Karpas-422 (cell line): ENCODE measurements at regions not wholly inside any gene's neighbourhood (a gene's known extent, or its start where the extent isn't known, plus 50 kb on each side); places are given as distances from the start of the nearest gene placed in this dataset.

ENCODE experiments used
- DNase-seq: peaks from one replicate; pipeline ENCODE4 v3.0.0-alpha.2; 2015
- H2AFZ ChIP-seq: fragments of 200-600 bp; sonication (generic); 2 replicates; pipeline ENCODE4 v1.6.1; 2014; ENCODE audit warnings: antibody characterized with exemption, low read length, mixed read lengths
- H3K27ac ChIP-seq: fragments of 200-600 bp; sonication (generic); 2 replicates; pipeline ENCODE4 v1.5.1; 2014; ENCODE audit warnings: mild to moderate bottlenecking, low read length, moderate library complexity
- H3K27me3 ChIP-seq: fragments of 200-600 bp; sonication (generic); 2 replicates; pipeline ENCODE4 v1.6.1; 2014; ENCODE audit warnings: low read length, mixed read lengths
- H3K36me3 ChIP-seq: fragments of 200-600 bp; sonication (generic); 2 replicates; pipeline ENCODE4 v1.6.1; 2014; ENCODE audit warnings: low read length, mixed read lengths; ENCODE audit not compliant: insufficient read depth
- H3K4me1 ChIP-seq: fragments of 200-600 bp; sonication (generic); 2 replicates; pipeline ENCODE4 v1.6.1; 2014; ENCODE audit warnings: mild to moderate bottlenecking, low read length, mixed read lengths
- H3K4me2 ChIP-seq: fragments of 200-600 bp; sonication (generic); 2 replicates; pipeline ENCODE4 v1.6.1; 2014; ENCODE audit warnings: low read length, low read depth, mild to moderate bottlenecking; ENCODE audit not compliant: poor library complexity, severe bottlenecking
- H3K4me3 ChIP-seq: fragments of 200-600 bp; sonication (generic); 2 replicates; pipeline ENCODE4 v1.5.1; 2014; ENCODE audit warnings: mild to moderate bottlenecking, antibody characterized with exemption, low read length, mixed read lengths
- H3K79me2 ChIP-seq: fragments of 200-600 bp; sonication (generic); 2 replicates; pipeline ENCODE4 v1.6.1; 2014; ENCODE audit warnings: mild to moderate bottlenecking, low read length, mixed read lengths
- H3K9ac ChIP-seq: fragments of 200-600 bp; sonication (generic); 2 replicates; pipeline ENCODE4 v1.6.0; 2014; ENCODE audit warnings: low read length
- H3K9me2 ChIP-seq: fragments of 200-600 bp; sonication (generic), shearing (Covaris generic); replicated peaks from 2 replicates; pipeline ENCODE4 v1.6.0; 2014; ENCODE audit warnings: mild to moderate bottlenecking, low read length, moderate library complexity; ENCODE audit not compliant: insufficient read depth
- H3K9me3 ChIP-seq: fragments of 300-700, 200-600 bp; sonication (generic); 2 replicates; pipeline ENCODE4 v1.6.1; 2014; ENCODE audit warnings: low read length, mixed read lengths
- H4K20me1 ChIP-seq: fragments of 200-600 bp; sonication (generic); 2 replicates; pipeline ENCODE4 v1.6.1; 2014; ENCODE audit warnings: mild to moderate bottlenecking, antibody characterized with exemption, low read length, low read depth; ENCODE audit not compliant: insufficient read depth

DNA sequence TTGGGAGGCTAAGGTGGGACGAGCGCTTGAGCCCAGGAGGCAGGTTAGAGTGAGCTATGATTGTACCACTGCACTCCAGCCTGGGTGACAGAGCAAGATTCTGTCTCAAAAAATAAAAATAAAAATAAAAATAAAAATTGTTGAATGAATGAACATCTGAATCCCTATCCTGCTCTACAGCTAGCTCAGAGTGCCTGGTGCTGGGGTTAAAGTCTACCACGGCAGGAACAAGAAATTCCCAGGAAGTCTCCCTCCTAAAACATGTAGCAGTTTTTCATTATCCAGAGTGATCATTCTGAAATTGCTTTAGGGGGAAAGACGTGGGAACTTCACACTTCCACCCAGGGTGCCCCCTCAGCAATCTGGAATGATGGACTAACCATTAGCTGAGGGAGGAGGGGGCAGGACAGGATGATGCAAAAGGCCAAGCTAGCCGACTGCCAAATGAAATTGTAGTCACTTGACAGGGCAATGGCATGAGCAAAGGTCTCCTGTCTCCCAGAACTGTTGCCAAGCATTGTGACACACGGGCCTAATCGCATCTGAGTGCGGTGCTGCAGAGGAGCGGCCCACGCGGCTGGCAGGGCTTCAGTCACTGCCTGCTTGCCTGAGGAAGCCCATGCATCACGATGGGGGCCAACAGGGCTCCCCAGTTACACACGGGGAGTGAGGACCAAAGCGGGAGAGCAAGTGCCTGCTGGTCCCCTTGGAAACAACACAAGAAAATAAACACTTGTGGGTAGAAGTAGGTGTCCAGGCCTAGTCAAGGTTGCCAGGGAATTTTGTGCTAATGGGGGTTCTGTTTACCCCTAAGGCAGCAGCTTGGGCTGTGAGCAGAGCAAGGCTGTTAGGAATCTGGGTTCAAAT is 85.7 kb downstream of the NENF start:
- no peak for DNase-seq
- no peak overlapping the region for H3K27ac ChIP-seq
- no peak overlapping the region for H2AFZ ChIP-seq
- no peaks in the 10 kb centered on the region for H3K36me3 ChIP-seq
- H3K4me3 ChIP-seq = no peak overlapping the region
- H3K9me3 ChIP-seq = no peaks in the 10 kb centered on the region
- H3K4me1 ChIP-seq = no peaks in the 10 kb centered on the region
- H3K9me2 ChIP-seq = no peaks in the 10 kb centered on the region
- H3K4me2 ChIP-seq = no peak overlapping the region
- H3K79me2 ChIP-seq = no peaks in the 10 kb centered on the region
- H4K20me1 ChIP-seq = no peaks in the 10 kb centered on the region
- no peaks in the 10 kb centered on the region for H3K27me3 ChIP-seq
- no peak overlapping the region for H3K9ac ChIP-seq

DNA sequence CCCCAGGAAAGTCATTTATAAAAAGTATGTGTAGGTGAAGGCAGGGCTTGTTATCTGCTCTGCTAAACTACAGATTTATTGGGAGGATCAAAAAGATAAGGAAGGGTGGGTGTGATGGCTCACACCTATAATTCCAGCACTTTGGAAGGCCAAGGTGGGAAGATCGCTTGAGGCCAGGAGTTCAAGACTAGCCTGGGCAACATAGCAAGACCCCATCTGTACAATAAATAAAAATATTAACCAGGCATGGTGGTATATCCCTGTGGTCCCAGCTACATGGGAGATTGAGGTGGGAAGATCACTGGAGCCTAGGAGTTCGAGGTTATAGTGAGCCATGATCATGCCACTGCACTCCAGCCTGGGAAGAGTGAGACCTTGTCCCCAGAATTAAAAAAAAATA is 86.4 kb downstream of the NENF start:
- Histone ChIP-seq H3K9me2 (no peaks in the 10 kb centered on the region), H3K4me3 (no peak overlapping the region), H3K79me2 (no peaks in the 10 kb centered on the region), H3K4me2 (no peak overlapping the region), H3K9ac (no peak overlapping the region), H3K4me1 (no peaks in the 10 kb centered on the region), H4K20me1 (no peaks in the 10 kb centered on the region), H3K36me3 (no peaks in the 10 kb centered on the region), H3K27ac (no peak overlapping the region), H3K27me3 (no peaks in the 10 kb centered on the region), H2AFZ (no peak overlapping the region), H3K9me3 (no peaks in the 10 kb centered on the region)
- no peak for DNase-seq

DNA sequence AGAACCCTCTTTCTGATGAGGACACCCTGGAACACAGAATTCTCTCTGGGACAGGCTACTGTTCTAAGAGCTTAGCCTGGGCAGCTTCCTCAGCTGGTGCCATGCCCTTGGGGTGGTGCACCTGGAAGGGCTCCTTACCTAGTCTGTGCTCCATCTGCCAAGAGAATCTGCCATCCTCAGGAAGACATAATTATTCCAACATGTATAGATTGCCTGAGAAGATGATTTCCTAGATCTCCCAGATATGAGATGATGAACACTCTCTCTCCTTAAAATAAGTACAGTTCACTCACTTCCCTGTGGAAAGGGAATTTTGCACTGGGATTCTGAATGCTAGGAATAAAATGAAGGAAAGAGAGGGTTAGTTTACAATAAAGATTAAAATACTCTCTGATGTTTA is 87.6 kb downstream of the NENF start:
- Histone ChIP-seq H3K9me3 (no peaks in the 10 kb centered on the region), H4K20me1 (no peaks in the 10 kb centered on the region), H3K9ac (no peak overlapping the region), H3K36me3 (no peaks in the 10 kb centered on the region), H3K4me2 (no peak overlapping the region), H3K79me2 (no peaks in the 10 kb centered on the region), H3K9me2 (no peaks in the 10 kb centered on the region), H3K4me1 (no peaks in the 10 kb centered on the region), H2AFZ (no peak overlapping the region), H3K27ac (no peak overlapping the region), H3K4me3 (no peak overlapping the region), H3K27me3 (no peaks in the 10 kb centered on the region)
- DNase-seq = no peak

DNA sequence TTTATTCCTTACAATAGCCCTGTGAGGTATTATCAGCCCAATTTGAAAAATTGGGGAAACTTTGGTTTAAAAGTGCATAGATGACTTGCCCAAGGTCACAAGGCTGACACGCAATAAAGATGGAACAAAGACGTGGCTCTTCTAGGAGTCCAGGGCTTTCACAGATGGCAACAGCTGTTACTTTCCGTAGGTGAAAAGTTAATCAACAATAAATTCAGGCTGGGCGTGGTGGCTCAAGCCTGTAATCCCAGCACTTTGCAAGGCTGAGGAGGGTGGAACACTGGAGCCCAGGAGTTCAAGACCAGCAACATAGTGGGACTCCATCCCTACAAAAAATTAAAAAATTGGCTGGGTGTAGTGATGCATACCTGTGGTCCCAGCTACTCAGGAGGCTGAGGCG is 87.8 kb upstream of the ATF3 start:
- H3K4me2 ChIP-seq = no peak overlapping the region
- no peak overlapping the region for H3K4me3 ChIP-seq
- H3K9me2 ChIP-seq = no peaks in the 10 kb centered on the region
- no peak for DNase-seq
- H3K9ac ChIP-seq = no peak overlapping the region
- H3K9me3 ChIP-seq = no peaks in the 10 kb centered on the region
- no peak overlapping the region for H2AFZ ChIP-seq
- no peaks in the 10 kb centered on the region for H3K36me3 ChIP-seq
- H3K79me2 ChIP-seq = no peaks in the 10 kb centered on the region
- H3K27me3 ChIP-seq = no peaks in the 10 kb centered on the region
- H4K20me1 ChIP-seq = no peaks in the 10 kb centered on the region
- H3K27ac ChIP-seq = no peak overlapping the region
- H3K4me1 ChIP-seq = no peaks in the 10 kb centered on the region

DNA sequence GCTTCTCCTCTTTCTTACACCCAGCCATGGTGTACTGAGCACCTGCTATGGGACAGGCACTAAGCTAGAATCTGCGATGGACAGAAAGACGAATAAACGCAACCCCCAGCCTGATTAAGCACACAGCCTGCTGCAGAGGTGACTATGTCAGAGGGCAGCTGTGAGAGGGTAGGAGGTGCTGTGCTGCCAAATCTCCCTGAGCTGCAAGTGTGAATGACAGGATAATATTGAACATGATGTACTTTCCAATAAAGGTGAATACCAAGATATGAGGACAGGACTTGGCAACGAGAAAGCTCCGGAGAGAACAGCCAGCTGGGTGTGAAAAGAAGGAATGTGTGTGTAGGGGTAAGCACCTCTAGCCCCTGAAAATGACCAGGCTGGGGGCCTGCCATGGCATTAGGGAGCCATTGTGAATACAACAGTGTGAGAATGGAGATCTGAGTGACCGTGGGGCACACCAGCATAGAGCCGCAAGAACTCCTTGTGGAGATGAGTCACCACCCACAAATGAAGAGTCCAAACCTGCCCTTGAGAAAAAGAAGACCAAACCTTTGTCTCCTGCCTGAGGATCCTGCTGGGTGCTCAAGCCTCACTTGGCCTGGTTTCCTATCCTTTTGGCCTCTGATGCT is 83.0 kb upstream of the ATF3 start:
- H4K20me1 ChIP-seq = no peaks in the 10 kb centered on the region
- H3K36me3 ChIP-seq = no peaks in the 10 kb centered on the region
- no peaks in the 10 kb centered on the region for H3K4me1 ChIP-seq
- H3K4me2 ChIP-seq = no peak overlapping the region
- no peak overlapping the region for H3K9ac ChIP-seq
- H3K4me3 ChIP-seq = no peak overlapping the region
- H2AFZ ChIP-seq = no peak overlapping the region
- no peaks in the 10 kb centered on the region for H3K9me2 ChIP-seq
- H3K79me2 ChIP-seq = no peaks in the 10 kb centered on the region
- no peaks in the 10 kb centered on the region for H3K9me3 ChIP-seq
- no peaks in the 10 kb centered on the region for H3K27me3 ChIP-seq
- H3K27ac ChIP-seq = no peak overlapping the region
- DNase-seq = no peak

DNA sequence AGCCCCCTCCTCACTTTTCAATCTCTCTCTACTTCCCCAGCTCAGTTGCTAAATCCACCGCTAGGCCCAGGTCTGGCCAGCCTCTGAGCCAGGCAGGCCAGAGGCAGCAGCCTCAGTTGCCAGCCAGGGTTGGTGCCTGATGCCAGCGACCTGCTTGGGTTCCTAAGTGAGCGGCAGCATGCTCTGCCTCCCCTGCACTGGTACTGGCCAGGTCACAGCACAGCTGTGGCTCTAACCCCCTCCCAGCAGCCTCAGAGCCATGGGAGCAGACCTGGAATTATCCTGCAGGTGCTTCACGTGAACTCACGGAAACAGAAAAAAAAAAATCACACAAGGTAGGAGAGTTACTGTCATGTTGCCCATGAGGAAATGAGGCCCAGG is 82.5 kb upstream of the ATF3 start:
- H3K79me2 ChIP-seq = no peaks in the 10 kb centered on the region
- H3K27me3 ChIP-seq = no peaks in the 10 kb centered on the region
- H3K4me1 ChIP-seq = no peaks in the 10 kb centered on the region
- no peaks in the 10 kb centered on the region for H4K20me1 ChIP-seq
- no peak overlapping the region for H3K4me3 ChIP-seq
- no peak overlapping the region for H2AFZ ChIP-seq
- H3K36me3 ChIP-seq = no peaks in the 10 kb centered on the region
- H3K4me2 ChIP-seq = no peak overlapping the region
- no peak overlapping the region for H3K9ac ChIP-seq
- H3K9me2 ChIP-seq = no peaks in the 10 kb centered on the region
- no peaks in the 10 kb centered on the region for H3K9me3 ChIP-seq
- H3K27ac ChIP-seq = no peak overlapping the region
- DNase-seq = no peak

DNA sequence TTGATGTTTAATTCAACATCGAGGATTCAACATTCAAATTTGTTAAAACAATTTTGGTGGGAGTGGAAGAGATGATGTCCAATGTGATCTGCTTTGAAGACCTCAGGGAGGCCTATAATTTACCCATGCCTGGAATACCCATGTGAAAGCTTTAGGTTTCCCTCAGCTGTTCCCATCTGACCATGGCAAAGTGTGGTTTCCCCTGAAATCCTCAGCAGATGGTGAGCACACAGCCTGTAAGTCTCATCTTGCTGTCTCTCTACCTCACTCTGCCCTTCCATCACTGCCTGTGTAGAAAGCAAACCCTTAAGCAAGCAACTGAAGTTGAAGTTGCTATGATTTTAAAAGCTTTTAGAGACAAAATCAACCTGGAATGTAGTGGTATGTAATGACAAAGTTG is 80.1 kb upstream of the ATF3 start:
- Histone ChIP-seq H3K9me3 (no peaks in the 10 kb centered on the region), H2AFZ (no peak overlapping the region), H3K4me3 (no peak overlapping the region), H3K4me1 (no peaks in the 10 kb centered on the region), H3K79me2 (no peaks in the 10 kb centered on the region), H4K20me1 (no peaks in the 10 kb centered on the region), H3K27ac (no peak overlapping the region), H3K9me2 (no peaks in the 10 kb centered on the region), H3K4me2 (no peak overlapping the region), H3K36me3 (no peaks in the 10 kb centered on the region), H3K27me3 (no peaks in the 10 kb centered on the region), H3K9ac (no peak overlapping the region)
- DNase-seq = no peak

DNA sequence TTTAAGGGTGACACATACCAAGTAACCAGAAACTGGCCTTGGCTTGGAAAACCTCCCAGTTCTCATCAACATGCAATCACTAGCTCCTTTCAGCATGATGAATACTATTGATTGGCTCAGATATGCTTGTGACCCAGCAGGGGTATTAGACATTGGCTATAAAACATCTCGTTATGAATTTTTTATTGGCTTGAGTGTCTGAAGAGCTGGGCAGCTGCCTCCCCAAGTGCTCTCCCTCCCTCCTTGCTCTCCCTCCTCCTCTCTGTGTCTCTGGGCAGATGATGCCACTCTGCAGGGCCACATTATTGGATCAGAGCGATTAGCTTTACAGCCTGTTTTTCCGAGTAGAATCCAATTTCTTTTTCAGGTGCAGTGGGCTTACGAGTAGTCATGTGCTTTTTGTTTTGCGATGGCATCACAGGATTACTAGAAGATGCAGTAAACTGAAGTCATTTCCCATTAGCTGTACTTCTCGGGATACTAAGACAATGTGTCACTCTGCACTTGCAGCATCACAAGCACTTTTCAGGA is 79.3 kb upstream of the ATF3 start:
- no peak for DNase-seq
- Histone ChIP-seq H3K36me3 (no peaks in the 10 kb centered on the region), H3K9me3 (no peaks in the 10 kb centered on the region)

More for the DNA sequence above, 79.3 kb upstream of the ATF3 start:
- no peak overlapping the region for H3K4me3 ChIP-seq
- no peak overlapping the region for H3K4me2 ChIP-seq
- H3K27me3 ChIP-seq = no peaks in the 10 kb centered on the region
- no peaks in the 10 kb centered on the region for H3K9me2 ChIP-seq
- no peaks in the 10 kb centered on the region for H4K20me1 ChIP-seq
- no peaks in the 10 kb centered on the region for H3K79me2 ChIP-seq
- H3K4me1 ChIP-seq = no peaks in the 10 kb centered on the region
- no peak overlapping the region for H2AFZ ChIP-seq
- no peak overlapping the region for H3K9ac ChIP-seq
- no peak overlapping the region for H3K27ac ChIP-seq
